NCI-H446 treated with DMSO at 0.1 percent for 48 hours (cell line): ENCODE measurements at regions not wholly inside any gene's neighbourhood (a gene's known extent, or its start where the extent isn't known, plus 50 kb on each side); places are given as distances from the start of the nearest gene placed in this dataset.

Experiments
- DNase-seq: peaks from one replicate; lab custom pipeline; 2025; lab: John Stamatoyannopoulos, UW

- no peak for DNase-seq
Observed at GRCh38 chr17:12290207-12290606, 269.5 kb downstream of the MAP2K4 start.

- peak; percentile 14 for DNase-seq
Observed at GRCh38 chr17:12296209-12296625, 275.5 kb downstream of the MAP2K4 start.

GRCh38 chr17:12301551-12301950 is 280.9 kb downstream of the MAP2K4 start:
- DNase-seq = no peak

- no peak for DNase-seq
Observed at GRCh38 chr17:12302711-12303110, 282.0 kb downstream of the MAP2K4 start.

GRCh38 chr17:12310811-12311210 is 290.1 kb downstream of the MAP2K4 start:
- no peak for DNase-seq

- DNase-seq = no peak
Observed at GRCh38 chr17:12312692-12313091, 292.0 kb downstream of the MAP2K4 start.

- DNase-seq = no peak
Observed at GRCh38 chr17:12313786-12314185, 293.1 kb downstream of the MAP2K4 start.

- DNase-seq = no peak
Observed at GRCh38 chr17:12316021-12316420, 295.3 kb downstream of the MAP2K4 start.

- no peak for DNase-seq
Observed at GRCh38 chr17:12318571-12319266, 298.0 kb downstream of the MAP2K4 start.

- no peak for DNase-seq
Observed at GRCh38 chr17:12320286-12320685, 299.6 kb downstream of the MAP2K4 start.

- no peak for DNase-seq
Observed at GRCh38 chr17:12328204-12328603, 307.5 kb downstream of the MAP2K4 start.

GRCh38 chr17:12330456-12330855 is 309.8 kb downstream of the MAP2K4 start:
- no peak for DNase-seq

GRCh38 chr17:12341328-12341727 is 320.7 kb downstream of the MAP2K4 start:
- DNase-seq = no peak

- no peak for DNase-seq
Observed at GRCh38 chr17:12342161-12342560, 321.5 kb downstream of the MAP2K4 start.

- no peak for DNase-seq
Observed at GRCh38 chr17:12342609-12343435, 322.1 kb downstream of the MAP2K4 start.

GRCh38 chr17:12348476-12348875 is 317.2 kb upstream of the MYOCD start:
- no peak for DNase-seq

- DNase-seq = no peak
Observed at GRCh38 chr17:12349297-12349696, 316.4 kb upstream of the MYOCD start.

GRCh38 chr17:12352127-12352526 is 313.6 kb upstream of the MYOCD start:
- no peak for DNase-seq

GRCh38 chr17:12357600-12357999 is 308.1 kb upstream of the MYOCD start:
- DNase-seq = no peak

- no peak for DNase-seq
Observed at GRCh38 chr17:12358477-12358876, 307.2 kb upstream of the MYOCD start.

GRCh38 chr17:12362853-12363455 is 302.7 kb upstream of the MYOCD start:
- DNase-seq = no peak

- no peak for DNase-seq
Observed at GRCh38 chr17:12365805-12366204, 299.9 kb upstream of the MYOCD start.

GRCh38 chr17:12369065-12369464 is 296.6 kb upstream of the MYOCD start:
- no peak for DNase-seq
